HG02885 (cell line): ENCODE measurements at regions not wholly inside any gene's neighbourhood (a gene's known extent, or its start where the extent isn't known, plus 50 kb on each side); places are given as distances from the start of the nearest gene placed in this dataset.
"Not testable (repeated sequence)": the region's sequence is repeated elsewhere in the genome, so short reads cannot be mapped to it uniquely, and the experiment has no call there.

Experiments
- ATAC-seq: cut with Tn5 transposase; IDR thresholded peaks from one replicate; pipeline ENCODE4 v1.9.1; 2021; ENCODE audit warnings: mild to moderate bottlenecking; ENCODE audit not compliant: unreplicated experiment, poor library complexity

DNA sequence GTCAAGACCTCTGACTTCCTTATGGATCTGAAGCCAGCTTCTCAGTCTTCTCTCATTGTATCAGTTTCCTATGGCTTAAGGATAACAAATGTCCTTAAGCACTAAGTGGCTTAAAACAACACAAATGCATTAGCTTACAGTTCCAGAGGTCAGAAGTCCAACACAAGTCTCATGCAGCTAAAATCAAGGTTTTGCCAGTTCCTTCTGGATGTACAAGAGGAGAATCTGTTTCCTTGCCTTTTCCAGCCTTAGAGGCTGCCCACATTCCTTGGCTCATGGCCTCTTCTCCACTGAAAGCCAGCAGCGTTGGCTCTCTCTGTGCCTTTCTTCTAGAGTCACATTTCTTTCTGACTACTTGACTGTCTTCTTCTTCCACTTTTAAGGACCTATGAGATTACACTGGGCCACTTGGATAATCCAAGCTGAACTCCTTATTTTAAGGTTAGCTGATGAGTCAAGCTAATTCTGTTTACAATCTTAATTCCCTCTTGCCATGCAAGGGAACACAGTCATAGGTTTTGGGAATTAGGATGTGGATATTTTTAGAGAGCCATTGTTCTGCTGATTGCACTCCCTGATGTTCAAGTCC lies 179.0 kb downstream of the BCAS1 start:
- ATAC-seq: no peak

DNA sequence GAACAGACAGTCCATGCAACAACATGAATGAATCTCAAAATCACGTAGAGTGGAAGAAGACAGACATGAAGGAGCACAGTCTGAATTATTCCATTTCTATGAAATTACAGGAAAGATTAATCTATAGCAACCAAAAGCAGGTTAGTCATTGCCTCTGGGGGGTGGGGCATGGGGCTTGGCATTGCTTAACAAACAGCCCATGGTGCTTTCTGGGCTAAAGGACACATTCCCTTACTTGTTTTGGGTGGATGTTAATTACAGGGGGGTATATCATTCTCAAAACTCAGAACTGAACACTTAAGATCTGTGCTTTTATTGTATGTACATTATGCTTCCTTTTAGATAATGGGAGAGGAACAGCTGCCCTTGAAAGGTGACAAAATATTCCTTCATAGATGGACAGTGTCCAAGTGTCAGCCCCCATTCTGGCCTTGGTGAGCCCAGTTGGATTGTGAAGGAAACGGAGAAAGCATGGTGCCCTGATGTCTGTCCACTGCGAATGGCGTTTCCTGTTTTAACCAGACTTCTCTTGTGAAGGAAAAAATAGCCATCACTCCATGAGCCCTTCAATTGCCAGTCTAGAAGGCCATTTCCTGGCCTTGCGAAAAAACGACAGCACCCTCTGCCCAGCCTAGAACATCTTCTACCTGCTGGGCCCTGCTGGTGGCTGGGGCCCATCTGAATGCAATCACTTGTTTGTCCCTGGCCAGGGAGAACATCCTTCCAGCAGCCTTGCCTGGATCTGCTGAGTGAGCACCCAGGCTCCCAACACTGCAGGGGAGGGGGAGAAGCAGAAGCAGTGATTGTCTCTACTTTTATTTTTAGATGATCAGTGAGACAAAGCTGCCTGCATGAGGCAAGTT lies 179.7 kb downstream of the BCAS1 start:
- no peak for ATAC-seq

DNA sequence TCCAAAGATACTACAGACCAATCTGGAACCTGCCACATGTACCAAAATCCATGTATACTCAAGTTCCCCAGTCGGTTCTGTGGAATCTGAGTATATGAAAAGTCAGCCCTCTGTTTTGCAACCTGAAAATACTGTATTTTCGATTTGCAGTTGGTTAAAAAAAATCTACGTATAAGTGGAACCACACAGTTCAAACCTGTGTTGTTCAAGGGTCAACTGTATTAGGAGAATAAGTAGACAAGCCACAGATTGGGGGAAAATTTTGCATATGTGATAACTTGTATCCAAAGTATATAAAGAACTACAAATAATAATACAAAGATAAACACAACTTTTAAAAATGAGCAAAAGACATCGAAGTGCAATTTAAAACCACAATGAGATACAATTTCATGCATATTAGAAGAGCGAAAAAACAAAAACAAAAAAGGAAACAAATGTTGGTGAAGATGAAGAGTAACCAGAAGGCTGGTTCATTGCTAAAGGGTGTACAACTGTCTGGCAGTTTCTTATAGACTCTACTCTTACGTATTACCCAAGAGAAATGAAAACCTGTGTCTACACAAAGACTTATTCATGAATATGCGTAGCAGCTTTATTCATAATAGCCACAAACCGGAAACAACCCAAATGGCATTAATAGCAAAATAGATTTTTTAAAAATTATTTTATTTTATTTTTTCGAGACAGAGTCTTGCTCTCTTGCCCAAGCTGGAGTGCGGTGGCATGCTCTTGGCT lies 180.8 kb downstream of the BCAS1 start:
- ATAC-seq: no peak

DNA sequence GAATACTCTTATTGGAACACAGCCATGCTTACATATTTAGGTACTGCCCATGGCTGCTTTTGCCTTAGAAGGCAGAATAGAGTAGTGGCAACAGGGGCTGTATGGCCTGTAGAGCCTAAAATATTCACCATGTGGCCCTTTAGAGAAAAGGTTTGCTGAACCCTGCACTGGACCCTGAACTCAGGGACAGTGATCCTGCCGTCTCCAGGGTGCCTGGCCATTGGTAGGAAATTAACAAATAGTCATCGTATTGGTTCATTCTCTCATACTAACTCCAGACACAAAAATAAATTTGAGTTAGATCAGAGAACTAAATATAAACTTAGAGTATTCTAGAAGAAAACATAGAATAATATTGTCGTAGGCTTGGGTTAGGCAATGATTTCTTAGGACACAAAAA lies 181.4 kb downstream of the BCAS1 start:
- ATAC-seq: no peak

DNA sequence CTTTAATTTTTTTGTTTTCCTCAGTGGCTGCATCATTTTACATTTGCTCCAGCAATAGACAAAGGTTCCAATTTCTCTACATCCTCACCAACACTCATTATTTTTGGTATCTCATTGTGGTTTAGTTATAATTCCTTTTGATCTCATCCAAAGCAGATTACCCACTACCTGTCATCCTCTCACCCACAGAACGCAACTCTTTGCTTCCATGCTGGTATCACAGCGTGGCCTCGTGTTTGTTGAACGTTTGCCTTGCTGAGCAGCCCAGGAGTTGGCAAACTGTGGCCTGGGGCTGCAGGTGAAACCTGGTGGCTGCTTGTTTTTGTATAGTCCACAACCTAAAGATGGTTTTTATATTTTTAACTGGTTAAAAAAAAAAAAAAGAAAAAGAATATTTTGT lies 181.9 kb downstream of the BCAS1 start:
- no peak for ATAC-seq

DNA sequence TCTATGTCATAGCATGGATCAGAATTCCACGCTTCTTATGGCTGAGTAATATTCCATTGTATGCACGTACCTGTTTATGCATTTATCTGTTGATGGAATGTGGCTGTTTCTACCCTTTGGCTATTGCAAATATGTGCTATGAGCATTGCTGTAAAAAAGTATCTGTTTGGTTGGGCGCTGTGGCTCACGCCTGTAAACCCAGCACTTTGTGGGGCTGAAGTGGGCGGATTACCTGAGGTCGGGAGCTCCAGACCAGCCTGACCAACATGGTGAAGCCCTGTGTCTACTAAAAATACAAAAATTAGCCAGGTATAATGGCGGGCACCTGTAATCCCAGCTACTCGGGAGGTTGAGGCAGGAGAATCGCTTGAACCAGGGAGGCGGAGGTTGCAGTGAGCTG lies 182.4 kb downstream of the BCAS1 start:
- no peak for ATAC-seq

DNA sequence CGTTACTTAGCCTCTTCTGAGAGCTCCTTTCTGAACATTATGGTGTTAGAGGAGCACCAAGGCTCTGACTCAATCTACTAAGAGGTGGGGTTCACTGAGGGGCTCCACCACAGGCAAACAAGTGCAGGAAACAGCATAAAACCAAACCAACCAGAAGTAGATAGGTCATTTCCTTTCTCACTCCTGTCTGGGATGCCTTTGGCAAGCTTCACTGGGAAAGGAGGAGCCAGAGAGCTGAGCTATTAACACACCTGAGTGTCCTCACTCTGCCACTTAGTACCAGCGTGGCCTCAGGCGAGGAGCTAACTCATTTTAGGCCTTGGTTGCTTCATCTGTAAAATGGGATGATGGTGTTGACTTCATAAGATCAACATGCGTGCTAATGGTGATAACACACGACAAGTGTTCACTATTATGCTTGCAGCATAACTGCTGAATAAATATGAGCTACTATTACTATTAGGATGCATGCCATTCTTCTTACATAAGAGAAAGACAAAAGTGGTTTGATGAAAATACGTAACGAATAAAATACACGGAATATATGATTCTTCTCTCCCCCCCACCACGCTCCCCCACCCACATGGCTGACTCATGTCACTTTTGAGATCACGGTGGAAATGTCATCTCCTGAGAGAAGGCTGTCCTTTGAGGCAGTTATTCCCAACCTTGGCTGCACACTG lies 185.4 kb downstream of the BCAS1 start:
- ATAC-seq: no peak

DNA sequence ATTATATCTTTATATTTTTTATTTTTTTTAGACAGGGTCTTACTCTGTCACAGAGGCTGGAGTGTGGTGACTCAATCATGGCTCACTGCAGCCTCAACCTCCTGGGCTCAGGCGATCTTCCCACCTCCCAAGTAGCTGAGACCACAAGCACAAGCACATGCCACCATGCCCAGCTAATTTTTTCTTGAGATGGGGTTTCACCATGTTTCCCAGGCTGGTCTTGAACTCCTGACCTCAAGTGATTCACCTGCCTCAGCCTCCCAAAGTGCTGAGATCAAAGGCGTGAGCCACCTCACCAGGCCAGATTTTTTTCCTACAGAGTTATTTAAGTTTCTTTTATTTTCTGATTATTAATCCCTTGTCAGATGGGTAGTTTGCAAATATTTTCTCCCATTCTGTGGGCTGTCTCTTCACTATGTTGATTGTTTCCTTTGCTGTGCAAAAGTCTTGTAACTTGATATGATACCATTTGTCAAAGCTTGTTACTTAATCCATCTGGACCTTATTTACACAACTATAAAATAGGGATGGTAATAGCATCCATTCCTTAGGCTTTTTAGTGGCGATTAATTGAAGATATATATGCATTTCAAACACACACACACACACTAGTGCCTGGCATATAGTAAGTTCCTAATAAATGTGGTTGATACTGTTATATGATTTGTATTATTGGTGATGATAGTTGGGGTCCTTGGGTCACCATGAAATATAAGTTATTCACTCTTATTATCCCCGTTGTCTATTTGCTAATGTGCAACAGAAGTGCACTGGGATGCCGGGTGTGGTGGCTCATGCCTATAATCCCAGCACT lies 187.1 kb downstream of the BCAS1 start:
- no peak for ATAC-seq

DNA sequence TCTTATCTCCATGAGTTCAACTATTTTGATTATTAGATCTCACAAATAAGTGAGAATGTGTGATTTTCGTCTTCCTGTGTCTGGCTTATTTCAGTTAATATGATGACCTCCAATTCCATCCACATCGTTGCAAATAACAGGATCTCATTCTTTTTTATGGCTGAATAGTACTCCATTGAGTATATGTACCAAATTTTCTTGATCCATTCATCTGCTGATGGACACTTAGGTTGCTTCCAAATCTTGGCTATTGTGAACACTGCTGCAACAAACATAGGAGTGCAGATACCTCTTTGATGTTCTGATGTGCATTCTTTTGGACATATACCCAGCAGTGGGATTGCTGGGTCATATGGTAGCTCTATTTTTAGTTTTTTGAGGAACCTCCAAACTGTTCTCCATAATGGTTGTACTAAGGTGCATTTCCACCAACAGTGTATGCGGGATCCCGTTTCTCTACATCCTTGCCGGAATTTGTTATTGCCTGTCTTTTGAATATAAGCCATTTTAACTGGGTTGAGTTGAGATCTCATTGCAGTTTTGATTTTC lies 187.9 kb downstream of the BCAS1 start:
- not testable (repeated sequence) for ATAC-seq

DNA sequence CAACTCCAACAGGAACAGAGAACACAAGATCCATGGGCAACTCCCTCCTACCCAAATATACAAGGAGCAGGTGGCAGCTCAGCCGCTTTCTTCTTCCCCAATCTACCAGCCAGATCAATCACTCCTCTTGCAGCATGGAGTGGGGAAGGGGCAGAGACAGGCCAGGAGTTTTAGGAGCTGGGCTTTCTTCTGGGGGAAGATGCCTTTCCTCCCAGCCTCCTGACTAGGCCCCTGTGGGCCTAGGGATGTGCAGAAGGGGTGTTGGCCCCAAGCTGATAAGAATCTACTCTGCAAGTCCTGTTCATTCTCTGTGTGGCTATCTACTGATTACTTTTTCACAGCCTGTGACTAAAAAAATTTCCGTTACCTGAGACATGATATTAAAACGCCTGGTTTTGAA lies 189.0 kb downstream of the BCAS1 start:
- no peak for ATAC-seq

DNA sequence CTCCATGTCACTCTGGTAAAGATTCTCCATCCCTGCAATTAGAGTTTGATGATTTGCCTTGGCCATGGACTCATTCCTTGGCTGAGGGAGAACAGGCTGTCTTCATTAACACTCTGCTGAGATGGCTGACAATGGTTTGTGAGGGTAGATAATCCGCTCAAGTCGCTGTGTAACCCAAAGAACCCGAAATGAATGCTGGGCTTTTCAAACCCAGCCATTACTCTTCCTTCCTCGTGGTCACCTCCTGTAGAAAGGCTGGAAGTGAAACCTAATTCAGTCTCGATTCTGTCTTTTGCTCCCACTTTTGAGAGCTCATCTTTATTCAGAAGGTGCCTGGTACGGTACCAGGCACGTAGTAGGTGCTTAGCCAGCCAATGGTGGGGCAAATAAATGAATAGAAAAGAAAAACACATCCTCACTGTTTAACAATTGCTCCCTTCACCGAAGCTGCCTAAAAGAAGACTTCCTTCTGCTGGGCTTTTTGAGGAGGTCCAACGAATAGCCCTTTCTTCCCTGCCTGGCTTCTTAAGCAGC lies 190.2 kb downstream of the BCAS1 start:
- no peak for ATAC-seq

DNA sequence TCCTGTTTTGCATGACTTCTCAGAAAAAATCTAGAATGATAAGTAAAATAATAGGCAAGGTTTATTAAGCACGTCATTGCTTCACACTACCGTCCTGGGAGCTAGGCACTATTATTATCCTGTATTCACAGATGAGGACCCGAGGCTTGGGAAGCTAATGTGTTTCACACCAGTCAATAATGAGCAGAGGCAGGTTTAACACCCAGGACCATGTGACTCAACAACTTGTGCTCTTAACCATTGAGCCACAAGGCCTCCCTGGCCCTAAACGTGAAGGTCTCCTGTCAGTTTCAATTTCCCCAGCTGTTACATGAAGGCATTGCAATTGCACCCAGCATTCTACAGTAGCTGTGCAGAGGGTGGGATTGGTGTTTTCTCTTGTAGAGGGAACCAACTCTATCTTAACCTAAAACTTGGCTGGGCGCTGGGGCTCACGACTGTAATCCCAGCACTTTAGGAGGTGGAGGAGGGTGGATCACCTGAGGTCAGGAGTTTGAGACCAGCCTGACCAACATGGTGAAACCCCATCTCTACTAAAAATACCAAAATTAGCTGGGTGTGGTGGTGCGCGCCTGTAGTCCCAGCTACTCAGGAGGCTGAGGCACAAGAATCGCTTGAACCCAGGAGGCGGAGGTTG lies 191.2 kb downstream of the BCAS1 start:
- ATAC-seq: no peak

DNA sequence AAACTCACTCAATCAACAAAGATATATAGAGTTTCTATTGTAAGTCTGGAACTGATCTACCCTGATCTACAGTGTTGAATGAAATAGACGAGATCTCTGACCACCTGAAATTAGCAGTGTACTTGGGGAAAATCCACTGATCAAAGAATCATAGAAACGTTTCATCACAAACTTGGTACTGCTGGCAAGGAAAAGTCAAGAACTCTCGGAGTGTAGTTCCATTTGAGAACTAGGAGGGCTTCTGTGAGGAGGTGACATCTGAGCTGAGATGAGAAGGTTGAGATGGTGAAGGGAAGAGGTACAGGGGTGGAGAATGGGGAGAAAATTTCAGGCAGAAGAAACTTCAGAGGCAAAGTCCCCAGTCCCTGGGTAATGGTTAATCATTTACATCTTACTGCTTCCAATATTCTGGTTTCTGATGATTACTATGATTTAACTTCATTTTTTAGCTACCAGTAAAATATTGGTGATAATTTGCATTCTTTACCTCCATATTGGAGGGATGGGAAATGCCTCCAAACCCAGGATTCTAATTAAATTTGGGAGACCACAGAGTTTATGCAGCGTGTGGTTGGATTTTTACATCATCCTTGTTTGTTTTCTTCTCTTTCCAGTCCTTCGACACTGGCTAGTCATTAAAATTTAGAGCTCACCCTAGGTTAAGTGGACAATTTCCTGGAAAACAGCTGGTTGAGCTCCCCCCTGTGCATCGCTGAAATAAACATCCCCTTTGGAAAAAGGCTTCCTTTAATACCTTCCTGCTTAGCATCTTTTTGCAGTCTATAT lies 191.9 kb downstream of the BCAS1 start:
- ATAC-seq: no peak

DNA sequence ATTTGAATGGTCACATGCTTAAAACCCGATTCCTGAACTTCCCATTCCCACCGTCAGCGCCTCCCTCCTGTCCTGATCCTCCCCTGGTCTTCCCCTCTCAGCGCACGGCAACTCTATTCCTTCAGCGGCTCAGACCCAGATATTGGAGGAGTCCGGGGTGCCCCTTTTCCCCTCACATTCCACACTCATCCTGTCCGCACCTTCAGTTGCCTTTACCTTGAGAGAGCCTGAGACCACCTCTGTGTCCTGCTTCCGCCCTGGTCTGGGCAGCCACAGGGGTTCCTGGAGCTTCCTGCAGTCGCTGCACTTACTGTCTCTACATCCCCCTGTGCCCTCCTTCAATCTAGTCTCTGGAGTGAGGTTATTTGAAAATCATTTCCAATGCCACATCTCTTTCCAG lies 193.4 kb downstream of the BCAS1 start:
- no peak for ATAC-seq

DNA sequence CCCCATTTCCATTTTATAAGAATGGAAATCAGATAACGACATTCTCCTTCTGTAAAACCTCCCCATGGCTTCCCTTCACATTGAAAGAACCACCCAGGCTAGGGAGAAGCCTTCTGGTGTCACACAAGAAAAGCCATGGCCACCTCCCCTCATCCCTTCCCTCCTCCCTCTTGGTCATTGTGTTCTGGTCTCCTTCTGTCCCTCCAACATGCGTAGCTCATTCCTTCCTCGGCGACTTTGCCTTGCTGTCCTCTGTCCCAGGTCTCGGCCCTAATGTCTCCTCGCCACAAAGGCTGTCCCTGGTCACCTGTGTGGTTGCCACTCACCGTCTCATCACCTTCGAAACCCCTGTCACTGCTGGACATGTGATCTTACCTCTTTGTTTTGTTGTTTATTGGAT lies 193.9 kb downstream of the BCAS1 start:
- ATAC-seq: no peak

DNA sequence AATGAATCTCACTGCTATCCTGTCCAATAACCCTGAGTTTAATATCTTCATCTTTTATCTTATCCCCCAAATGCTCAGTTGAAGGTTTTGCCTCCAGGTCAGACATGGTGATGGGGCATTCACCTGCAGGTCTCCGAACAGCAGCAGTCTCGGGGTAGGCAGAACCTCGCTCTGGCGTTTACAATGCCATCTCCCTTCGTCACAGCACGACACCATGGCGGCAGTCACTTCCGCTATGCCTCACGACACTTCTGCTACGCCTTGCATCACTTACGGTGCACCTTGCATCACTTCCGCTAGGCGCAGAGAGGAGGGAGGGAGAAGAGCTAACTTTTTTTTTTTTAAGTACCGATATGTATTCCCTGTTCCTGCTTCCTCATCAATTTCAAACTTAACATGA lies 194.9 kb downstream of the BCAS1 start:
- ATAC-seq: no peak

DNA sequence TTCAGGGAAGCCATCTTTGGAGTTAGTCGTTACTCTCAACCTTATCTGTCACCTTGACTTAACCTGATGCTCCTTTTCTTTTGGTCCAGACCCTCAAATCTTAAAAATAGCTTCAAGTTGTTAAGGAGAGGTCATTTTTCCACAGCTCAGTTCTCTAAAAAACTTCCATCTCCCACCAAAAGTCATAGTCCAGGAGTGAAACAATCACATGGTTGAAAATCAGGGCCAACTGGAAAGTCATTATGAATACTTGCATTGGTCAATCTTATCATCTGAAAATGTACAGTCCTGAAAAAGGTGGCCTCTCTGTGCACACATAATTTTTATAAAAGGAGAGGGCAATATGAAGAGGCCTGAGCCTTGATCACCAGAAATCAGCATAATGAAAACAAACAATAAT lies 195.7 kb downstream of the BCAS1 start:
- no peak for ATAC-seq

DNA sequence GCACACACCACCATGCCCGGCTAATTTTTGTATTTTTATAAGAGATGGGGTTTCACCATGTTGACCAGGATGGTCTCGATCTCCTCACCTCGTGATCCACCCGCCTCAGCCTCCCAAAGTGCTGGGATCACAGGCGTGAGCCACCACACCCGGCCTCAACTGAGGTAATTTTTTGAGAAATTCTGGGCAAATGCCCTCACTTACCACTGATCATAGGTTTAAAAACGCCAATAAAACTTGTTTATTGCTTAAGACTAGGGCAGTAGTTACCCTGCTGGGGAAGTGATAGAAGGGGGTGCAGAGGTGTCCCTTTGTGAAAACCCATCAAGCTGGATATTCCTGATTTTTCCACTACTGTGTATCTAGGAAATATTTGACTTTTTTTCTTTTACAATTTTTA lies 196.3 kb downstream of the BCAS1 start:
- no peak for ATAC-seq
